GM13977 (cell line): ENCODE measurements at regions not wholly inside any gene's neighbourhood (a gene's known extent, or its start where the extent isn't known, plus 50 kb on each side); places are given as distances from the start of the nearest gene placed in this dataset.

Experiments
- DNase-seq: peaks from one replicate; pipeline ENCODE4 v3.0.0; 2012; ENCODE audit warnings: low spot score
- CTCF ChIP-seq: IDR thresholded peaks from 2 replicates; pipeline ENCODE4 v1.5.1; 2012; ENCODE audit warnings: mild to moderate bottlenecking, control low read depth; ENCODE audit not compliant: insufficient read depth; ENCODE audit errors: extremely low read depth, missing control alignments
- in situ Hi-C: fragments of 300-500 bp; cut with MboI; formaldehyde crosslinking; loops from one replicate; pipeline ENCODE4 v1.12.0; 2022; ENCODE audit warnings: low sequenced_read_pairs, low pct_unique_long_range_greater_than_20kb, mixed read lengths, inconsistent platforms; ENCODE audit not compliant: unreplicated experiment

DNA sequence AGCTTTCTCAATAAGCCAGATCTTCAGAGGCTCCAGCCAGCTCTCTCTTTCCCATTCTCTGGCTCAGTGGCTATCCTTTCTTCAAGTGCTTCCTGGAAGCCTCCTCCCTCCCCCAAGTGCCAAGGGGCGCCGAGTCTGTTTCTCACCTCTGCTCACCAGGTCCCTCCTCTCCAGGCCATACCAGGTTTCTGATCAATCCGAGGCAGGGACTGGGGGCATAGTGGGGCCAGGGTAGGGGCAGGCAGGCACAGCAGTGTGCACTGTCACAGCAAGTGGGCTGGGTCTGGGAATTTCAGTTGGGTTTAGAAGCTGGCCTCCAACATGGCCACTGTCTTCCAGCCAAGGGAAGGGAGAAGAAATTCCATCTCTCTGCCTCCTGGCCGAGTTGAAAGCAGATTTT, 56.5 kb downstream of the NAV1 start:
- TF ChIP-seq CTCF: no peak
- in situ Hi-C loops: no loop called here
- DNase-seq: no peak

DNA sequence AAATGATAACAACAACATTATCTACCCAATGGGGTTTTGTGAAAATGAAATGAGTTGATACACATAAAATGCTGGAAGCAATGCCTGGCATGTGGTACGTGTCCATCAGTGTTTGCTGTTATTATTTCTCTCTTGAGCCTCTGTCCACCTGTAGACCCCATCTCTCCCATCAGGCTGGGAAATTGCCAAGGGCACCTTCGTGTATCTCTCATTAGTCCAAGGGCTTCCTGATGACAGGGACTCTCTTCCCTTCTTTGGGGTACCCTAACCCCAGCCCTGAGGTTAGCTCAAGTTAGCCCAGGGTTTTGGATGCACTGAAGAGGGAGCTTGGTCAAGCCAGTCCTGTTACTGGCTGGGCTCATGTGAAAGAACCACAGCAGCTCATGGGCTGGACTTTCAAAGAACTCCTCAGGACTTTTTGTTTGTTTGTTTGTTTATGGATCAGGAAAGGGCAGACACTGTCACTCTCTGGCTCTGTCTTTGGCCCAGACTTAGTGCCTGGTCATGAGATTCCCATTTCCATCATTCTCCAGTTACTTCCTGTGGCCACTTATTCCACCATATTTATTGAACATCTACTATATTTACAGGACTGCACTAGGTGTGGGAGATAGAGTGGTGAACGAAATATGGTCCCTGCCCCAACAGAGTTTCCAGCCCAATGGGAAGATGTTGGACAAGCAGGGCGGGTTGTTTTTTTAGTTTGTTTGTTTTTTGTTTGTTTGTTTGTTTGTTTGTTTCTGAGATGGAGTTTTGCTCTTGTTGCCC, 57.4 kb downstream of the NAV1 start:
- in situ Hi-C loops: no loop called here
- no peak for TF ChIP-seq CTCF
- DNase-seq: no peak

GRCh38 chr1:201597551-201598230, 58.8 kb downstream of the NAV1 start:
- TF ChIP-seq CTCF: no peak
- in situ Hi-C loops: no loop called here
- no peak for DNase-seq

- no peak for DNase-seq
- TF ChIP-seq CTCF: no peak
Measured at GRCh38 chr1:201598396-201598795, 59.5 kb downstream of the NAV1 start.

GRCh38 chr1:201598973-201599372, 60.0 kb downstream of the NAV1 start:
- TF ChIP-seq CTCF: no peak
- in situ Hi-C loops: no loop called here
- no peak for DNase-seq

More at GRCh38 chr1:201598396-201598795, 59.5 kb downstream of the NAV1 start:
- in situ Hi-C loops: no loop called here

- in situ Hi-C loops: no loop called here
- DNase-seq: no peak
- no peak for TF ChIP-seq CTCF
Measured at GRCh38 chr1:201599548-201599947, 60.6 kb downstream of the NAV1 start.
